IMR-90 (cell line): ENCODE measurements at regions not wholly inside any gene's neighbourhood (a gene's known extent, or its start where the extent isn't known, plus 50 kb on each side); places are given as distances from the start of the nearest gene placed in this dataset.

Source experiments
- ATAC-seq: fragments of 200-7000 bp; cut with Tn5 transposase; 2 replicates; pipeline ENCODE4 v1.9.1; 2020; ENCODE audit warnings: low read depth, mild to moderate bottlenecking, moderate library complexity
- BruUV-seq: library from RNA; stranded (reverse); fragments of 400-500 nt; replicated peaks from 2 replicates; lab custom pipeline; 2021; lab: Mats Ljungman, UMichigan
- CTCF ChIA-PET: fragments of 300-600 bp; formaldehyde crosslinking; extraction: SDS; loops from one replicate; lab custom pipeline; 2021; ENCODE audit warnings: antibody characterized with exemption; lab: Yijun Ruan, JAX
- POLR2A ChIA-PET: fragments of 300-600 bp; sonication (Branson Sonifier 250); formaldehyde crosslinking; loops from one replicate; lab custom pipeline; 2022; ENCODE audit warnings: antibody characterized with exemption; ENCODE audit not compliant: unreplicated experiment; lab: Charles Lee
- DNase-seq: peaks from one replicate; pipeline ENCODE4 v3.0.0; 2013
- H2AFZ ChIP-seq: replicated peaks from 2 replicates; pipeline ENCODE3; 2013; ENCODE audit warnings: low read length, mild to moderate bottlenecking; ENCODE audit not compliant: poor library complexity
- H2AK5ac ChIP-seq: 2 replicates; pipeline ENCODE4 v1.6.1; 2013; ENCODE audit warnings: low read depth, low read length, inconsistent platforms
- H2AK9ac ChIP-seq: replicated peaks from 2 replicates; pipeline ENCODE3; 2013; ENCODE audit warnings: mild to moderate bottlenecking, low read depth, low read length, moderate library complexity; ENCODE audit not compliant: poor library complexity
- H2BK120ac ChIP-seq: 2 replicates; pipeline ENCODE4 v1.6.1; 2013; ENCODE audit warnings: low read depth, low read length, inconsistent platforms
- H2BK15ac ChIP-seq: 3 replicates; pipeline ENCODE4 v1.6.1; 2013; ENCODE audit warnings: low read depth, low read length, inconsistent platforms
- H2BK20ac ChIP-seq: 2 replicates; pipeline ENCODE4 v1.6.1; 2013; ENCODE audit warnings: low read depth, mild to moderate bottlenecking, inconsistent platforms, low read length, moderate library complexity
- H2BK5ac ChIP-seq: 2 replicates; pipeline ENCODE4 v1.6.1; 2013; ENCODE audit warnings: mild to moderate bottlenecking, low read depth, low read length, inconsistent platforms; ENCODE audit not compliant: poor library complexity, severe bottlenecking
- H3K14ac ChIP-seq: replicated peaks from 2 replicates; pipeline ENCODE4 v1.6.1; 2013; ENCODE audit warnings: low read depth, low read length, inconsistent platforms
- H3K18ac ChIP-seq: 2 replicates; pipeline ENCODE4 v1.6.1; 2013; ENCODE audit warnings: low read depth, low read length, control low read depth
- H3K23ac ChIP-seq: 2 replicates; pipeline ENCODE4 v1.6.1; 2013; ENCODE audit warnings: low read depth, low read length, inconsistent platforms
- H3K27ac ChIP-seq: 2 replicates; pipeline ENCODE4 v1.5.1; 2013; ENCODE audit warnings: mild to moderate bottlenecking, control low read depth, low read length; ENCODE audit not compliant: insufficient read depth
- H3K27me3 ChIP-seq: 2 replicates; pipeline ENCODE4 v1.6.1; 2013; ENCODE audit warnings: low read length; ENCODE audit not compliant: control insufficient read depth, insufficient read depth
- H3K36me3 ChIP-seq: 2 replicates; pipeline ENCODE4 v1.6.1; 2013; ENCODE audit warnings: low read length, mixed read lengths; ENCODE audit not compliant: control insufficient read depth, insufficient read depth
- H3K4ac ChIP-seq: 2 replicates; pipeline ENCODE4 v1.6.1; 2013; ENCODE audit warnings: low read depth, low read length, inconsistent platforms
- H3K4me1 ChIP-seq: 2 replicates; pipeline ENCODE4 v1.6.1; 2013; ENCODE audit warnings: low read length, mixed read lengths; ENCODE audit not compliant: control insufficient read depth, insufficient read depth
- H3K4me2 ChIP-seq: 2 replicates; pipeline ENCODE4 v1.6.1; 2013; ENCODE audit warnings: low read depth, mild to moderate bottlenecking, control low read depth, low read length, moderate library complexity
- H3K4me3 ChIP-seq: 2 replicates; pipeline ENCODE4 v1.5.1; 2013; ENCODE audit warnings: low read depth, mild to moderate bottlenecking, control low read depth, low read length, moderate library complexity; ENCODE audit not compliant: insufficient read depth
- H3K56ac ChIP-seq: 2 replicates; pipeline ENCODE4 v1.6.1; 2013; ENCODE audit warnings: low read length, inconsistent platforms; ENCODE audit not compliant: insufficient read depth; ENCODE audit errors: extremely low read depth
- H3K79me1 ChIP-seq, 2 experiments: 2 replicates each; pipeline ENCODE4 v1.6.1; 2013; ENCODE audit warnings: low read length in 2 of 2, inconsistent platforms in 1 of 2, low read depth in 1 of 2
- H3K9ac ChIP-seq: 2 replicates; pipeline ENCODE4 v1.6.1; 2013; ENCODE audit warnings: low read depth, low read length, control low read depth
- H3K9me1 ChIP-seq: 2 replicates; pipeline ENCODE4 v1.6.1; 2013; ENCODE audit warnings: low read length, inconsistent platforms; ENCODE audit not compliant: insufficient read depth
- H3K9me3 ChIP-seq: 2 replicates; pipeline ENCODE4 v1.6.1; 2013; ENCODE audit warnings: low read length; ENCODE audit not compliant: control insufficient read depth, insufficient read depth
- H4K20me1 ChIP-seq: 2 replicates; pipeline ENCODE4 v1.6.1; 2013; ENCODE audit warnings: low read length, inconsistent platforms; ENCODE audit not compliant: insufficient read depth
- H4K5ac ChIP-seq: 2 replicates; pipeline ENCODE4 v1.6.1; 2013; ENCODE audit warnings: mild to moderate bottlenecking, low read depth, low read length, control low read depth
- H4K8ac ChIP-seq, 2 experiments: 2 replicates each; pipeline ENCODE4 v1.6.1; 2013; ENCODE audit warnings: low read depth in 2 of 2, low read length in 2 of 2, control low read depth in 1 of 2, inconsistent platforms in 1 of 2
- H4K91ac ChIP-seq: 2 replicates; pipeline ENCODE4 v1.6.1; 2013; ENCODE audit warnings: low read depth, low read length, inconsistent platforms; ENCODE audit not compliant: insufficient read depth
- CEBPB ChIP-seq: IDR thresholded peaks from 2 replicates; pipeline ENCODE4 v1.6.1; 2012; ENCODE audit warnings: low read depth, low read length, improper control_type of control experiment
- CHD1 ChIP-seq: IDR thresholded peaks from 2 replicates; pipeline ENCODE4 v1.6.1; 2012; ENCODE audit warnings: low read depth, low read length, improper control_type of control experiment
- FOS ChIP-seq: fragments of 150-350 bp; IDR thresholded peaks from 2 replicates; pipeline ENCODE4 v1.6.1; 2016; ENCODE audit warnings: low read depth, low read length
- MAZ ChIP-seq: IDR thresholded peaks from 2 replicates; pipeline ENCODE4 v1.6.1; 2012; ENCODE audit warnings: low read depth, mild to moderate bottlenecking, low read length, improper control_type of control experiment, moderate library complexity, borderline replicate concordance
- MXI1 ChIP-seq: IDR thresholded peaks from 2 replicates; pipeline ENCODE4 v1.6.1; 2012; ENCODE audit warnings: low read depth, mild to moderate bottlenecking, low read length, moderate library complexity, borderline replicate concordance
- NFE2L2 ChIP-seq: fragments of 150-350 bp; IDR thresholded peaks from 2 replicates; pipeline ENCODE4 v1.6.1; 2016; ENCODE audit warnings: low read depth, mild to moderate bottlenecking, low read length
- RAD21 ChIP-seq: IDR thresholded peaks from 2 replicates; pipeline ENCODE4 v1.6.1; 2012; ENCODE audit warnings: low read length, improper control_type of control experiment
- RCOR1 ChIP-seq: IDR thresholded peaks from 2 replicates; pipeline ENCODE4 v1.6.1; 2012; ENCODE audit warnings: mild to moderate bottlenecking, low read length, improper control_type of control experiment; ENCODE audit not compliant: insufficient replicate concordance
- RFX5 ChIP-seq: IDR thresholded peaks from 2 replicates; pipeline ENCODE4 v1.8.0; 2012; ENCODE audit warnings: low read depth, mild to moderate bottlenecking, low read length, moderate library complexity
- WGBS, 2 experiments: methylation state at CpG; one replicate each; pipeline versions ENCODE4 v1.1.5 to v1.1.7; 2013; ENCODE audit warnings: missing lambda C conversion rate in 2 of 2; ENCODE audit not compliant: insufficient read length in 1 of 2; ENCODE audit errors: extremely low coverage in 2 of 2; 5-methylcytosine and 5-hydroxymethylcytosine counted together
- dilution Hi-C: fragments of 300-500 bp; cut with HindIII; formaldehyde crosslinking; loops from one replicate; pipeline ENCODE4 v1.14.3; 2018; ENCODE audit warnings: low sequenced_read_pairs; ENCODE audit not compliant: unreplicated experiment
- in situ Hi-C: fragments of 300-500 bp; cut with MboI; formaldehyde crosslinking; loops from 3 replicates; pipeline ENCODE4 v1.14.3; 2019; ENCODE audit warnings: low sequenced_read_pairs, inconsistent platforms, mixed read lengths
- intact Hi-C: fragments of 100-400 bp; cut with micrococcal nuclease; formaldehyde crosslinking; loops from 2 replicates; pipeline ENCODE4 v1.10.0; 2022
- TF ChIP-seq, protein P1 (sequence below): fragments of 150-350 bp; IDR thresholded peaks from 2 replicates; pipeline ENCODE4 v1.6.1; 2017; ENCODE audit warnings: mild to moderate bottlenecking, antibody characterized with exemption, low read length, low read depth
- TF ChIP-seq, protein P2 (sequence below): fragments of 150-350 bp; IDR thresholded peaks from 2 replicates; pipeline ENCODE4 v1.6.1; 2016; ENCODE audit warnings: low read depth, mild to moderate bottlenecking, low read length, moderate library complexity, borderline replicate concordance
- TF ChIP-seq, protein P3 (sequence below): conservative IDR thresholded peaks from 2 replicates; pipeline ENCODE4 v1.5.1; 2012; ENCODE audit warnings: mild to moderate bottlenecking, low read depth, low read length, improper control_type of control experiment

DNA sequence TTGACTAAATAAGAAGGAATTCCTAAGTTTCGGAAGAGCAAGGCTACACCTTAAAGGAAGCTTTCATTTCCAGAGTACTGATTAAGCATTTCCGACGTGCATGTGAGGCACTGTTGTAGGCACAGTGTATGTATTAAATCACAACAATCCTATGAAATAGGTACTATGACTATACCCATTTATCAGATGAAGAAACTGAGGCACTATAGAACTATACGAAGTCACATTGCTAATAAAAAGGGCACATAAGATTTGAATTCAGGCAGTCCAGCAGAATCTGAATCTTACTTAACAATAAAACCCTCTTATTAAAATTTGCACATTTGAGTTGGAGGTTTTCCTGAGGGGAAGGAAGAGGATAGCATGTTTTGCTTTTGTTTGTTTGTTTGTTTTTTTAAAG lies 243.5 kb upstream of the FANCL start:
- TF ChIP-seq RFX5 (no peak), NFE2L2 (no peak), RCOR1 (no peak), MXI1 (no peak), CHD1 (no peak), MAZ (no peak), RAD21 (no peak), CEBPB (no peak), FOS (no peak)
- TF ChIP-seq, protein P1, sequence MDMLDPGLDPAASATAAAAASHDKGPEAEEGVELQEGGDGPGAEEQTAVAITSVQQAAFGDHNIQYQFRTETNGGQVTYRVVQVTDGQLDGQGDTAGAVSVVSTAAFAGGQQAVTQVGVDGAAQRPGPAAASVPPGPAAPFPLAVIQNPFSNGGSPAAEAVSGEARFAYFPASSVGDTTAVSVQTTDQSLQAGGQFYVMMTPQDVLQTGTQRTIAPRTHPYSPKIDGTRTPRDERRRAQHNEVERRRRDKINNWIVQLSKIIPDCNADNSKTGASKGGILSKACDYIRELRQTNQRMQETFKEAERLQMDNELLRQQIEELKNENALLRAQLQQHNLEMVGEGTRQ, result no peak
- TF ChIP-seq, protein P2, sequence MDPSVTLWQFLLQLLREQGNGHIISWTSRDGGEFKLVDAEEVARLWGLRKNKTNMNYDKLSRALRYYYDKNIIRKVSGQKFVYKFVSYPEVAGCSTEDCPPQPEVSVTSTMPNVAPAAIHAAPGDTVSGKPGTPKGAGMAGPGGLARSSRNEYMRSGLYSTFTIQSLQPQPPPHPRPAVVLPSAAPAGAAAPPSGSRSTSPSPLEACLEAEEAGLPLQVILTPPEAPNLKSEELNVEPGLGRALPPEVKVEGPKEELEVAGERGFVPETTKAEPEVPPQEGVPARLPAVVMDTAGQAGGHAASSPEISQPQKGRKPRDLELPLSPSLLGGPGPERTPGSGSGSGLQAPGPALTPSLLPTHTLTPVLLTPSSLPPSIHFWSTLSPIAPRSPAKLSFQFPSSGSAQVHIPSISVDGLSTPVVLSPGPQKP, result no peak
- TF ChIP-seq, protein P3, sequence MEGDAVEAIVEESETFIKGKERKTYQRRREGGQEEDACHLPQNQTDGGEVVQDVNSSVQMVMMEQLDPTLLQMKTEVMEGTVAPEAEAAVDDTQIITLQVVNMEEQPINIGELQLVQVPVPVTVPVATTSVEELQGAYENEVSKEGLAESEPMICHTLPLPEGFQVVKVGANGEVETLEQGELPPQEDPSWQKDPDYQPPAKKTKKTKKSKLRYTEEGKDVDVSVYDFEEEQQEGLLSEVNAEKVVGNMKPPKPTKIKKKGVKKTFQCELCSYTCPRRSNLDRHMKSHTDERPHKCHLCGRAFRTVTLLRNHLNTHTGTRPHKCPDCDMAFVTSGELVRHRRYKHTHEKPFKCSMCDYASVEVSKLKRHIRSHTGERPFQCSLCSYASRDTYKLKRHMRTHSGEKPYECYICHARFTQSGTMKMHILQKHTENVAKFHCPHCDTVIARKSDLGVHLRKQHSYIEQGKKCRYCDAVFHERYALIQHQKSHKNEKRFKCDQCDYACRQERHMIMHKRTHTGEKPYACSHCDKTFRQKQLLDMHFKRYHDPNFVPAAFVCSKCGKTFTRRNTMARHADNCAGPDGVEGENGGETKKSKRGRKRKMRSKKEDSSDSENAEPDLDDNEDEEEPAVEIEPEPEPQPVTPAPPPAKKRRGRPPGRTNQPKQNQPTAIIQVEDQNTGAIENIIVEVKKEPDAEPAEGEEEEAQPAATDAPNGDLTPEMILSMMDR, result no peak
- no peak overlapping the region for H2BK120ac ChIP-seq
- no peaks in the 10 kb centered on the region for H3K36me3 ChIP-seq
- H3K27me3 ChIP-seq, result no peaks in the 10 kb centered on the region
- H3K27ac ChIP-seq, result no peak overlapping the region
- H3K4me2 ChIP-seq, result no peak overlapping the region
- dilution Hi-C loops (no loop called here), intact Hi-C loops (no loop called here), in situ Hi-C loops (no loop called here)
- H3K9me3 ChIP-seq, result no peaks in the 10 kb centered on the region
- H4K20me1 ChIP-seq, result no peaks in the 10 kb centered on the region
- no peak overlapping the region for H3K4ac ChIP-seq
- no peaks in the 10 kb centered on the region for H3K79me1 ChIP-seq
- no peak overlapping the region for H3K9ac ChIP-seq
- ATAC-seq (no peak), DNase-seq (no peak)
- no peak overlapping the region for H4K8ac ChIP-seq
- no peak overlapping the region for H2AFZ ChIP-seq
- no peak overlapping the region for H2BK20ac ChIP-seq
- no CpG with 5 or more reads among the region's 4 CpGs for WGBS, 2 experiments
- no peak overlapping the region for H3K18ac ChIP-seq
- H4K91ac ChIP-seq, result no peak overlapping the region
- no peak overlapping the region for H4K5ac ChIP-seq
- no peak overlapping the region for H3K14ac ChIP-seq
- no peak overlapping the region for H2BK5ac ChIP-seq
- H3K4me1 ChIP-seq, result no peaks in the 10 kb centered on the region
- BruUV-seq, result no TSS peak
- CTCF ChIA-PET, result no interaction called here
- H2AK9ac ChIP-seq, result no peak overlapping the region
- H2AK5ac ChIP-seq, result no peak overlapping the region
- H3K9me1 ChIP-seq, result no peaks in the 10 kb centered on the region
- H3K23ac ChIP-seq, result no peak overlapping the region
- H3K56ac ChIP-seq, result no peak overlapping the region
- H3K4me3 ChIP-seq, result no peak overlapping the region
- POLR2A ChIA-PET, result no interaction called here
- no peak overlapping the region for H2BK15ac ChIP-seq
